ENCODE measurements at regions not wholly inside any gene's neighbourhood (a gene's known extent, or its start where the extent isn't known, plus 50 kb on each side); places are given as distances from the start of the nearest gene placed in this dataset.

- no peak for DNase-seq
Observed at GRCh38 chr7:90092506-90092905, 61.8 kb upstream of the STEAP1 start.

DNA sequence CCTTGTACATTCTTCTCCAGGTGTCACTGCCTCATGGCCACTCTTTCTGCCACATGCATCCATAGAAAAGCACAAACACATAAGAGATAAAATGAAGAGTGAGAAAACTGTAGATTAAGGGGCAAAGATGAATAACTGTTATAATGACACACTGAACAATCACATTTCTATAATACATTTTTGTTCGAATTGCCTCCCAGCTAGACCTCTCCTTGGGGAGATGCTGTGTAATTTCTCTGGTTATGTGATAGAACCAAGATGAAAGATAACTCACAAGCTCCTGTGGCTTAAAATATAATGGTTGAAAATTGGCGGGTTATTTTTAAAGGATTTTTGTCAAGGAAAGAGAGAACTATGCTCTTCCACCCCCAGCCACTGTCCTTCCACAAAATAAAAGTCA, 60.2 kb upstream of the STEAP1 start:
- no peak for DNase-seq
